AG09319 (cell line): ENCODE measurements at regions not wholly inside any gene's neighbourhood (a gene's known extent, or its start where the extent isn't known, plus 50 kb on each side); places are given as distances from the start of the nearest gene placed in this dataset.

ENCODE experiments used
- DNase-seq: peaks from one replicate; pipeline ENCODE4 v3.0.0-alpha.2; 2010; ENCODE audit warnings: low read depth; ENCODE audit errors: extremely low read depth
- TF ChIP-seq, protein P1 (sequence below): IDR thresholded peaks from 2 replicates; pipeline ENCODE4 v1.5.1; 2011; ENCODE audit warnings: low read depth, mild to moderate bottlenecking, inconsistent platforms, low read length, moderate library complexity

DNA sequence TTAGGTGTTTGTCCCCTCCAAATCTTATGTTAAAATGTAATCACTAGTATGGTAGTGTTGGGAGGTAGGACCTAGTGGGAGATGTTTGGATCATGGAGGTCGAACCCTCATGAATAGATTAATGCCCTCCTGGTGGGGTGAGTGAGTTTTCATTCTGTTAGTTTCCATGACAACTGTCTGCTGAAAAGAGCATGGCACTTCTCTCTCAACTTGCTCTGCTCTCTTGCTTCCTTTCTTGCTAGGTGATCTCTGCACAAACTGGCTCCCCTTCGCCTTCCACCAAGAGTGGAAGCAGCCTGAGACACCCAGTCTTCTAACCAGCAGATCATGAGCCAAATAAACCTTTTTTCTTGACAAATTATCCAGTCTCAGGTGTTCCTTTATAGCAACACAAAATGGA is 853.9 kb downstream of the SORCS1 start:
- no peak for DNase-seq
- TF ChIP-seq, protein P1, sequence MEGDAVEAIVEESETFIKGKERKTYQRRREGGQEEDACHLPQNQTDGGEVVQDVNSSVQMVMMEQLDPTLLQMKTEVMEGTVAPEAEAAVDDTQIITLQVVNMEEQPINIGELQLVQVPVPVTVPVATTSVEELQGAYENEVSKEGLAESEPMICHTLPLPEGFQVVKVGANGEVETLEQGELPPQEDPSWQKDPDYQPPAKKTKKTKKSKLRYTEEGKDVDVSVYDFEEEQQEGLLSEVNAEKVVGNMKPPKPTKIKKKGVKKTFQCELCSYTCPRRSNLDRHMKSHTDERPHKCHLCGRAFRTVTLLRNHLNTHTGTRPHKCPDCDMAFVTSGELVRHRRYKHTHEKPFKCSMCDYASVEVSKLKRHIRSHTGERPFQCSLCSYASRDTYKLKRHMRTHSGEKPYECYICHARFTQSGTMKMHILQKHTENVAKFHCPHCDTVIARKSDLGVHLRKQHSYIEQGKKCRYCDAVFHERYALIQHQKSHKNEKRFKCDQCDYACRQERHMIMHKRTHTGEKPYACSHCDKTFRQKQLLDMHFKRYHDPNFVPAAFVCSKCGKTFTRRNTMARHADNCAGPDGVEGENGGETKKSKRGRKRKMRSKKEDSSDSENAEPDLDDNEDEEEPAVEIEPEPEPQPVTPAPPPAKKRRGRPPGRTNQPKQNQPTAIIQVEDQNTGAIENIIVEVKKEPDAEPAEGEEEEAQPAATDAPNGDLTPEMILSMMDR = no peak

DNA sequence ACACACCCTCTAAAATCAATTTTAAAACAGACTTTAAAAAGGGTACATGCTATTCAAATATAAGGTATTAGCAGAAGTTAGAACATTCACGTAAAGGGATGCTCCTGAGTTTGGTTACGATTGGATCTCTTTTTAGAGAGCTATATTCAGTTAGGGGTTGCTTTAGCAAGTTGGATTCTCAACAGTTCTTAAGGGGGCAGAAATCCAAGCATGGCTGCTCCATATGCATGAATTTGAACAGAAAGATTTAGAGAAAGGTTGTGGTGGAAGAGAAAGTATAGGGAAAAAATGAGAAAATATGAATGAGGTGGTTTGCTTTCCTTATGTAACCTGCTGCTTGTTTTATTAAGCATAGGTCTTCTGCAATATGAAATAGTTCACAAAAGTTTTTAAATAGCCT is 855.1 kb downstream of the SORCS1 start:
- TF ChIP-seq, protein P1 = no peak
- no peak for DNase-seq

DNA sequence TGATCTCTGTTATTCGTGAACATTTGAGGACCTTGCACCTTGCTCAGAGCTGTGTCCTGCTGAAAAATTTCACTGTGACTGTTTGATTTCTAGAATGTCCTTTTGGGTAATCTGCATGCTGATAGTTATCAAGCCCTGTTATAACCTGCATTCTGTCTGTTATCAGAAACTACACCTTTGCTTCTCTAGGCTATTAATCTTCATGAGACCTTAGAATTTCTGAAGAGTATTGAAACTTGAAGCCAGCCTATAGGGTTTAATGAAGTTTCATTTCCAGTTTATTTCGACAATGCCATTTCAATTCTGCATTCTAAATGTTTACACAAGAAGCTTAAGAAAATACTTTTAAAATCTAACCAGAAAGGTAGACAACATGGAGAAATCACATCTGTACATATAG is 856.2 kb downstream of the SORCS1 start:
- TF ChIP-seq, protein P1 = no peak
- DNase-seq = no peak

DNA sequence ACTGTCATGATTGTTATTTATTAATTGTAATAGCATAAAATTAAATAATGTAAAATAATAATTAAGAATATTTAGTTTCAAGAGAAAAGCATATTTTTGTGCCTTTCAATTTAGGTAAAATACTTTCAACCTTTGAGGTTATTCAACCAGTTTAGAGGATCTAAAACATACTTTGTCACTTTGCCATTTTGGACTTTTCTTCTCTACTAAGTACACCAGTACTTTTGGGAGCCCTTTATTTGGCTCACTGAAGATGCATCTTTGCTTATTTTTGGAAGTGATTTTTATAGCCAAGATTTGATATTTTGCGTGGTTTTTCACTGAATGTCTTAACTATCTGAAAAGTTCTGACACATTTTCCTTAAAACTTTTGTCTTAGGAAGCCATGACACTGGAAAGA is 860.5 kb downstream of the SORCS1 start:
- DNase-seq = no peak
- TF ChIP-seq, protein P1 = no peak

- TF ChIP-seq, protein P1 = no peak
- DNase-seq = no peak
Observed at GRCh38 chr10:106302961-106303360, 861.5 kb downstream of the SORCS1 start.

GRCh38 chr10:106301146-106301545 is 863.4 kb downstream of the SORCS1 start:
- DNase-seq = no peak
- TF ChIP-seq, protein P1 = no peak

DNA sequence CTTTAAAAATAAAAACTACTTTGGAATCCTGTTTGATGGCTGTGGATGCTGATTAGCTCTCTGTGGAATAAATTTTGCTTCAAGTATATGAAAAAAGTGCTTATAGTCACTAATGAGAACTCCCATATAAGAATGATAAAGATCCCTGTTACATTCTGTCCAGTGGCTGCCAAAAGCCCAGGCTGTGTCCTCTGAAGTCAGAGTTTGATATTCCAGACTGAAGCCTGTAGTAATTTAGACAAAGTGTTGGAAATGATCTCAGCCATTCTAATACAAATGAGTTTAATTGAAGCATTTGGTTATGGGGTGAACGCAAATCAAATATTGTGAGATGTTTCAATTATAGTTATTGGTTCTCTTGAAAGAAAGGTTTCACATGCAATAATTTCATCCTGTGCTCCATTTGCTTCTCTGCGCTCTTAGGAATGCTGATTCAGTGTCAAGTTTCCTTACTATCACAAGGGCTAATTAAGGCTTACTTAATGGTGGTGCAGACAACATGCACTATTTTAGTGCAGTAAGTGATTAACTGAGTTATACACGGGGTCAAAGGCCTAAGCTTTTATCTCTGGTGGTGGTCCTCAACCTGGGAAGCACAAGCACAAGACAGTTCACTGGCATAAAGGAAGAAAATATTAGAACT is 867.6 kb downstream of the SORCS1 start:
- DNase-seq = no peak
- TF ChIP-seq, protein P1 = no peak
